DND-41 (cell line): ENCODE measurements at regions not wholly inside any gene's neighbourhood (a gene's known extent, or its start where the extent isn't known, plus 50 kb on each side); places are given as distances from the start of the nearest gene placed in this dataset.

Experiments
- EZH2 ChIP-seq: IDR thresholded peaks from 3 replicates; pipeline ENCODE4 v1.6.1; 2012; ENCODE audit warnings: borderline replicate concordance, low read depth, mild to moderate bottlenecking, moderate library complexity, low read length, inconsistent platforms; ENCODE audit not compliant: severe bottlenecking
- TF ChIP-seq, protein P1 (sequence below): IDR thresholded peaks from 2 replicates; pipeline ENCODE4 v1.5.1; 2012; ENCODE audit warnings: borderline replicate concordance, low read length, moderate library complexity, mild to moderate bottlenecking; ENCODE audit not compliant: poor library complexity, severe bottlenecking; ENCODE audit errors: extremely low read depth

- TF ChIP-seq, protein P1, sequence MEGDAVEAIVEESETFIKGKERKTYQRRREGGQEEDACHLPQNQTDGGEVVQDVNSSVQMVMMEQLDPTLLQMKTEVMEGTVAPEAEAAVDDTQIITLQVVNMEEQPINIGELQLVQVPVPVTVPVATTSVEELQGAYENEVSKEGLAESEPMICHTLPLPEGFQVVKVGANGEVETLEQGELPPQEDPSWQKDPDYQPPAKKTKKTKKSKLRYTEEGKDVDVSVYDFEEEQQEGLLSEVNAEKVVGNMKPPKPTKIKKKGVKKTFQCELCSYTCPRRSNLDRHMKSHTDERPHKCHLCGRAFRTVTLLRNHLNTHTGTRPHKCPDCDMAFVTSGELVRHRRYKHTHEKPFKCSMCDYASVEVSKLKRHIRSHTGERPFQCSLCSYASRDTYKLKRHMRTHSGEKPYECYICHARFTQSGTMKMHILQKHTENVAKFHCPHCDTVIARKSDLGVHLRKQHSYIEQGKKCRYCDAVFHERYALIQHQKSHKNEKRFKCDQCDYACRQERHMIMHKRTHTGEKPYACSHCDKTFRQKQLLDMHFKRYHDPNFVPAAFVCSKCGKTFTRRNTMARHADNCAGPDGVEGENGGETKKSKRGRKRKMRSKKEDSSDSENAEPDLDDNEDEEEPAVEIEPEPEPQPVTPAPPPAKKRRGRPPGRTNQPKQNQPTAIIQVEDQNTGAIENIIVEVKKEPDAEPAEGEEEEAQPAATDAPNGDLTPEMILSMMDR, result no peak
- TF ChIP-seq EZH2, result no peak
Measured at GRCh38 chr17:17412326-17412725, 64.5 kb upstream of the MED9 start.
